Chondrocyte (in vitro differentiated cells): ENCODE measurements at regions not wholly inside any gene's neighbourhood (a gene's known extent, or its start where the extent isn't known, plus 50 kb on each side); places are given as distances from the start of the nearest gene placed in this dataset.

Source experiments
- DNase-seq: peaks from one replicate; pipeline ENCODE4 v3.0.0; 2021; ENCODE audit warnings: mixed read lengths, low spot score
- H3K27ac Mint-ChIP-seq: one replicate; pipeline ENCODE4 v1.8.0; 2021; ENCODE audit warnings: mild to moderate bottlenecking, moderate library complexity, mixed read lengths; ENCODE audit not compliant: unreplicated experiment
- H3K27me3 Mint-ChIP-seq: 2 replicates; pipeline ENCODE4 v1.8.0; 2021; ENCODE audit warnings: low read depth, mixed read lengths
- H3K36me3 Mint-ChIP-seq: 2 replicates; pipeline ENCODE4 v1.8.0; 2021; ENCODE audit warnings: low read depth, mixed read lengths
- H3K4me1 Mint-ChIP-seq: 2 replicates; pipeline ENCODE4 v1.8.0; 2021; ENCODE audit warnings: low read depth, mild to moderate bottlenecking, mixed read lengths
- H3K4me3 Mint-ChIP-seq: one replicate; pipeline ENCODE4 v1.8.0; 2021; ENCODE audit warnings: mild to moderate bottlenecking, moderate library complexity, mixed read lengths; ENCODE audit not compliant: unreplicated experiment
- H3K9me3 Mint-ChIP-seq: 2 replicates; pipeline ENCODE4 v1.8.0; 2021; ENCODE audit warnings: low read depth, mixed read lengths
- TF ChIP-seq, protein P1 (sequence below): fragments of 200-600 bp; sonication (generic); IDR thresholded peaks from 2 replicates; pipeline ENCODE4 v1.5.0; 2021; ENCODE audit warnings: antibody characterized with exemption, mild to moderate bottlenecking, moderate library complexity

DNA sequence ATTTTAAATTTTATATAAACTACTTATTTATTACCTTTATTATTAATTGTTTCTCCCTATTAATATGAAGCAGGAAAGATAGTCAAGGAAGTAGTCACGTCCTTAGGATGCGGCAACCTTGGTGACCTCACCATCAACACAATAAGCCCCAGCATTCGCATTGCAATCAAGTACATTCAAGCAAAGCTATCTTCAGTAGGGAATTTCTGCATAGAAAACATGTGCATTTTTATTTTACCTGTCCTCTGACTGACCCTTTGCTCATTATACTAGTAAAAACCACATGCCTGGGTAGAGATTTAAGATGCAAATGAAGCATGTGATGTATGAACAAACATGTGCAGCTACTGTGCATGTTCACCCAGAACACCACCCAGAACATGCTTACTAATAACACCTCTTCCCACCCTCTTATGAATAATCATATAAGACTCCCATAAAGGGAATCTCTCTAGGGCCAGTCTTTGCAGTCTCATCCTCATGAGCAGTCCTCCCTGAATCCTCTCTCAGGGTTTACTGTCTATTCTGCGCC is 869.6 kb downstream of the TAF11L14 start:
- Mint-ChIP-seq H3K36me3 (no peaks in the 10 kb centered on the region), H3K4me1 (no peaks in the 10 kb centered on the region), H3K27me3 (no peaks in the 10 kb centered on the region), H3K9me3 (peaks cover 12% of the 10 kb centered on the region), H3K4me3 (no peak overlapping the region), H3K27ac (no peak overlapping the region)
- no peak for DNase-seq
- TF ChIP-seq, protein P1, sequence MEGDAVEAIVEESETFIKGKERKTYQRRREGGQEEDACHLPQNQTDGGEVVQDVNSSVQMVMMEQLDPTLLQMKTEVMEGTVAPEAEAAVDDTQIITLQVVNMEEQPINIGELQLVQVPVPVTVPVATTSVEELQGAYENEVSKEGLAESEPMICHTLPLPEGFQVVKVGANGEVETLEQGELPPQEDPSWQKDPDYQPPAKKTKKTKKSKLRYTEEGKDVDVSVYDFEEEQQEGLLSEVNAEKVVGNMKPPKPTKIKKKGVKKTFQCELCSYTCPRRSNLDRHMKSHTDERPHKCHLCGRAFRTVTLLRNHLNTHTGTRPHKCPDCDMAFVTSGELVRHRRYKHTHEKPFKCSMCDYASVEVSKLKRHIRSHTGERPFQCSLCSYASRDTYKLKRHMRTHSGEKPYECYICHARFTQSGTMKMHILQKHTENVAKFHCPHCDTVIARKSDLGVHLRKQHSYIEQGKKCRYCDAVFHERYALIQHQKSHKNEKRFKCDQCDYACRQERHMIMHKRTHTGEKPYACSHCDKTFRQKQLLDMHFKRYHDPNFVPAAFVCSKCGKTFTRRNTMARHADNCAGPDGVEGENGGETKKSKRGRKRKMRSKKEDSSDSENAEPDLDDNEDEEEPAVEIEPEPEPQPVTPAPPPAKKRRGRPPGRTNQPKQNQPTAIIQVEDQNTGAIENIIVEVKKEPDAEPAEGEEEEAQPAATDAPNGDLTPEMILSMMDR, result no peak

DNA sequence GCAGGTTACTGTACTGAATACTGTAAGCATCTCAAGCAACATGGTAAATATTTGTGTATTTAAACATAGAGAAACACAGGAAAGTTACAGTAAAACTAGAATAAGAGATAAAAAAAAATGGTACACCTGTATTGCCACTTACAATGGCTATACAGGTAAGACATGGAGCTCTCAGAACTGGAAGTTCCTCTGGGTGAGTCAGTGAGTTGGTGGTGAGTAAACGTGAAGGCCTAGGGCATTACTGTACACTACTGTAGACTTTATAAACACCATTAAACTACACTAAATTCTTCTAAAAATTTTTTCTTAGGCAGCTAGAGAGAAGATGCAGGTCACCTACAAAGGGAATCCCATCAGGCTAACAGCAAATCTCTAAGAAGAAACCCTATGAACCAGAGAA is 872.9 kb downstream of the TAF11L14 start:
- Mint-ChIP-seq H3K9me3 (peaks cover 12% of the 10 kb centered on the region), H3K27me3 (no peaks in the 10 kb centered on the region), H3K4me1 (no peaks in the 10 kb centered on the region), H3K36me3 (no peaks in the 10 kb centered on the region), H3K4me3 (no peak overlapping the region), H3K27ac (no peak overlapping the region)
- TF ChIP-seq, protein P1, result no peak
- DNase-seq, result no peak

DNA sequence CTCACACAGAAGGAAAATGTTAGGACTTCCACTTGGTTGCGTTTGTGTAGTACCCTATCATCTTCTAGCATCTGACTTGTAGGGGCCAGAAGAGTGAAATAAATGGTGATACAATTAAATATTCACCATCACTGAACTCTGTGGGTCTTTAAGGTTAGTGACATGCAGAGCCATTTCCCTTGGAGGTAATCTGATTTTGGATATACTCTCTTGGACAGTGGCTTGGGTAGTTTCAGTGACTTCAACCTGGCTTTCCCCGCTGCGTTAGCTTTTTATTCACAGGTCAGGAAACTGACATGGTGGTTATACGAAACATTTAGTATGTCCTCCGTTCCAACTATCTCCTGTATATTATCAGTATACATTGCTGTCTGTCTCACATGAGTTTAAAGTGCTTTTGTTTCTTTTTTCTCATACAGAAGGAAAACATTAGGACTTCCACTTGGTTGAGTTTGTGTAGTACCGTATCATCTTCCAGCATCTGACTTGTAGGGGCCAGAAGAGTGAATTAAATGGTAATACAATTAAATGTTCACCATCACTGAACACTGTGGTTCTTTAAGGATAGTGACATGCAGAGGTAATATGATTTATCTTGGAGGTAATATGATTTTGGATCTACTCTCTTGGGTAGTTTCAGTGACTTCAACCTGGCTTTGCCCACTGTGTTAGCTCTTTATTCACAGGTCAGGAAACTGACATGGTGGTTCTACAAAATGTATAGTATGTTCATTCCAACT is 883.6 kb downstream of the TAF11L14 start:
- H3K4me1 Mint-ChIP-seq, result no peaks in the 10 kb centered on the region
- TF ChIP-seq, protein P1, result no peak
- no peak overlapping the region for H3K4me3 Mint-ChIP-seq

DNA sequence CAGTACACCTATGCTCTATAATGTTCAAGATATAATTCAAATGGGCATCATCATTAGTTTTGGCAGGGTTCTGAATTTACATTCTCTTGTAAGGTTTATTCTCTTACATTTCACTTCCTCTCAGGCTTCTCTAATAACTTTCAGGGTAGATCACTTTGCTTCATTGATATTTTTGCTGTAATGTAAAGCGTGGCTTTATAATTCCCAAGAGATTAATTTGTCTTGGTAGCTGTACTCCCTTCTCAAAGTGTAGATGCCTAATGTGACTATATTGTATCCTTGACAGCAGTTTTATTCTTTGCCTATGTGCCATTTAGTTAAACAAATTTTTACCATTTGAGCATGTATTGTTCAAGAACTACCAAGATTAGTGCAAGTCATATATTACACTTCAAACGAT is 889.1 kb downstream of the TAF11L14 start:
- Mint-ChIP-seq H3K27me3 (no peaks in the 10 kb centered on the region), H3K9me3 (peaks cover 4% of the 10 kb centered on the region), H3K4me3 (no peak overlapping the region), H3K27ac (no peak overlapping the region), H3K4me1 (no peaks in the 10 kb centered on the region), H3K36me3 (no peaks in the 10 kb centered on the region)
- no peak for DNase-seq
- TF ChIP-seq, protein P1, result no peak

More for the DNA sequence above, 883.6 kb downstream of the TAF11L14 start:
- H3K27me3 Mint-ChIP-seq, result peaks cover 1% of the 10 kb centered on the region
- no peaks in the 10 kb centered on the region for H3K36me3 Mint-ChIP-seq
- DNase-seq, result no peak
- no peak overlapping the region for H3K27ac Mint-ChIP-seq
- peaks cover 4% of the 10 kb centered on the region for H3K9me3 Mint-ChIP-seq

DNA sequence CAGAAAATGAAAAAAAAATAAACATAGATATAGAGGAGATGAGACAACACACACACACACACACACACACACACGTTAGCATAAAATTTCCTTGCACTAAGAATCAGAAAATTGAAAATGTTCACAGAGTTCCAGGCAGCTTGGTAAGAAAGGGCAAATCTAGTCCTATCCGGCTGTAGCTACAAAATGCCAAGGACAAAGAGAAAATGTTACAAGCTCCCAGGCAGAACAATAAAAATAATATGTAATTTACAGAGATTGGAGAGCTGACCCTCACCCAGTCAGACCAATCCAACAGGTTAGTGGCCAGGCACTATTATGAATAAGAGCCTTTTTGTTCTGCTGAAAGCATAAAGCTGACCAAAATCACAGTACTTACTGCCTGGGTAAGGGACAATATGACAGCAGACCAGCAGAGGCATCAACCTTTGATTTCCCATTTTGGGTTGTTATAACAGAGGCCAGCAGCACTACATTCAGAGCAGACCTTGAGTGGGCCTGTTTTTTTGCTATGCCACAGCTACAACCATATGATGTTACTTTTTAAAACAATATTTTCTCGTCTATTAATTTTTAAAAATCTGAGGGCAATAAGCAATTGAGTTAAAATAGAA is 892.6 kb downstream of the TAF11L14 start:
- TF ChIP-seq, protein P1, result no peak
- Mint-ChIP-seq H3K36me3 (no peaks in the 10 kb centered on the region), H3K4me1 (no peaks in the 10 kb centered on the region), H3K9me3 (no peaks in the 10 kb centered on the region), H3K4me3 (no peak overlapping the region), H3K27ac (no peak overlapping the region), H3K27me3 (peaks cover 5% of the 10 kb centered on the region)
- no peak for DNase-seq
